ENCODE measurements at regions not wholly inside any gene's neighbourhood (a gene's known extent, or its start where the extent isn't known, plus 50 kb on each side); places are given as distances from the start of the nearest gene placed in this dataset.

DNA sequence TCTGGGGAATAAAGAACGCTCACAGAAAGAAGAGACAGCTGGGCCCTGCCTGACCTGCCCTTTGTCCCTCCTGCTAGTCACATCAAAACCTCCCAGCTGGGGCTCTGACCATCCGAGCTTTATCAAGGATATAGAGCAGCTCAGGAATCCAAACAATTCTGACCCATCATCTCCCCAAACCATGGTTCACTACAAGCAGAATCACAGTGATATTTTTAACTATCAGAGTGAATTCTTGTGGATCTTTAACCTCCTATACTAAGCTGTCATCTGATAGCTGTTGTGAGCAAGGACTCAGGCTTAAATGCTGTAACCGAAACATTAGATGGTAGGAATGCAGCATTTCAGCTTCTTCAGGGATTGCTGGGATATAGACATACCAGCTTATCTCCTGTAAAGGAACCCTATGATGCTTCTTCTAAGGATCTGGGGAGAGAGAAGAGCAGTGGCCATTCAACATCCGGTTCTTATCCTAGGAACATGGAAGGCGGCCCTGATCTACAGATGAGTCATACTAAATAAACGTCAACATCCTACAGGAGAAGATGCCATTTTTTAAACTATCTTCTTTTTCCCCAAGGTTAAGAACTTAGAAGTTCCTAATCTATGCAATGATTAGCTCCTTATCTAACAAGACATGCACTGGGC is 84.7 kb upstream of the AKIP1 start:
- POLR2A ChIA-PET = no interaction called here
- DNase-seq = no peak
- Mint-ChIP-seq H3K9me3 (peaks cover 2% of the 10 kb centered on the region), H3K4me3 (no peak overlapping the region), H3K4me1 (no peaks in the 10 kb centered on the region), H3K27ac (no peak overlapping the region), H3K36me3 (ENCODE audit: low read depth) (no peaks in the 10 kb centered on the region), H3K27me3 (peaks cover 7% of the 10 kb centered on the region)
- CTCF ChIA-PET = interaction anchor here (0.9 to 1.2 kb wide), 2 partner anchors 18 to 22 kb away, joined by 3 read pairs; no protein-coding TSS in a partner anchor

GRCh38 chr11:8826901-8827560 is 84.0 kb upstream of the AKIP1 start:
- no peak overlapping the region for H3K27ac Mint-ChIP-seq
- H3K4me1 Mint-ChIP-seq = peaks cover 4% of the 10 kb centered on the region
- H3K9me3 Mint-ChIP-seq = peaks cover 2% of the 10 kb centered on the region
- ChIA-PET CTCF (interaction anchor here (0.5 to 1.6 kb wide), 5 partner anchors 9 to 677 kb away, joined by 3 to 4 read pairs (median 3); no protein-coding TSS in a partner anchor), POLR2A (no interaction called here)
- H3K27me3 Mint-ChIP-seq = peaks cover 7% of the 10 kb centered on the region
- no peak overlapping the region for H3K4me3 Mint-ChIP-seq
- no peak for DNase-seq
- H3K36me3 Mint-ChIP-seq (ENCODE audit: low read depth) = no peaks in the 10 kb centered on the region

- no peak overlapping the region for H3K4me3 Mint-ChIP-seq
- peaks cover 7% of the 10 kb centered on the region for H3K27me3 Mint-ChIP-seq
- POLR2A ChIA-PET = no interaction called here
- no peaks in the 10 kb centered on the region for H3K36me3 Mint-ChIP-seq (ENCODE audit: low read depth)
- H3K4me1 Mint-ChIP-seq = peaks cover 10% of the 10 kb centered on the region
- CTCF ChIA-PET = interaction anchor here (1.6 kb wide), 1 partner anchor 8 kb away, joined by 3 read pairs; no protein-coding TSS in a partner anchor
- DNase-seq = no peak
- H3K27ac Mint-ChIP-seq = no peak overlapping the region
- H3K9me3 Mint-ChIP-seq = peaks cover 2% of the 10 kb centered on the region
Observed at GRCh38 chr11:8828046-8828445, 82.9 kb upstream of the AKIP1 start.

- DNase-seq = no peak
- Mint-ChIP-seq H3K27ac (no peak overlapping the region), H3K4me3 (no peak overlapping the region), H3K36me3 (ENCODE audit: low read depth) (no peaks in the 10 kb centered on the region), H3K9me3 (peaks cover 2% of the 10 kb centered on the region), H3K27me3 (peaks cover 3% of the 10 kb centered on the region), H3K4me1 (peaks cover 13% of the 10 kb centered on the region)
- ChIA-PET CTCF (no interaction called here), POLR2A (no interaction called here)
Observed at GRCh38 chr11:8828580-8829361, 82.2 kb upstream of the AKIP1 start.

GRCh38 chr11:8829556-8829955 is 81.4 kb upstream of the AKIP1 start:
- ChIA-PET POLR2A (no interaction called here), CTCF (interaction anchor here (1.5 kb wide), 1 partner anchor 19 kb away, joined by 4 read pairs; a partner anchor contains a TSS)
- H3K4me1 Mint-ChIP-seq = peaks cover 13% of the 10 kb centered on the region
- no peak for DNase-seq
- no peaks in the 10 kb centered on the region for H3K9me3 Mint-ChIP-seq
- no peak overlapping the region for H3K27ac Mint-ChIP-seq
- H3K36me3 Mint-ChIP-seq (ENCODE audit: low read depth) = no peaks in the 10 kb centered on the region
- no peak overlapping the region for H3K4me3 Mint-ChIP-seq
- peaks cover 1% of the 10 kb centered on the region for H3K27me3 Mint-ChIP-seq

DNA sequence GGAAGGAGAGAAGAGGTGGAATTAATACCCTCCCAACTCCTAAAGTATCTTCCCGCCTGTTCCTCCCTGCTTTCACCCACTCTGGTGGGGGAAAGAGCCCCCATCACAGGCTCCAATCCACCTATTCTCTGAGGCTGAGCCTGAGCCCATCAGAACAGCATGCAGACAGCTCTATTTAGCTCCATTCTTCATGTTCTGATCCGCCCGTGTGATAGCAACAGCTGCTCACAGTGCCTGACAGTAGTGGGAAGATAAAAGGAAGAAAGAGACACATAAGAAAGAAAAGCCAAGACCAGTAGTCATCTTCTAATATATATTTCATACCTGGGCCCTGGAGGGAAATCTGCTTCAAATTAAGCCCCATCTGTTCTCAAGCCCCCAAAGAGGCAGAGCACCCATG is 80.3 kb upstream of the AKIP1 start:
- peaks cover 1% of the 10 kb centered on the region for H3K27me3 Mint-ChIP-seq
- H3K4me1 Mint-ChIP-seq = peaks cover 13% of the 10 kb centered on the region
- CTCF ChIA-PET = interaction anchor here (1.5 to 1.6 kb wide), 2 partner anchors 10 to 20 kb away, joined by 4 read pairs; a partner anchor contains a TSS
- H3K27ac Mint-ChIP-seq = no peak overlapping the region
- H3K36me3 Mint-ChIP-seq (ENCODE audit: low read depth) = no peaks in the 10 kb centered on the region
- no peak for DNase-seq
- POLR2A ChIA-PET = interaction anchor here (0.6 kb wide), 1 partner anchor 775 kb away, joined by 3 read pairs; no protein-coding TSS in a partner anchor
- H3K9me3 Mint-ChIP-seq = no peaks in the 10 kb centered on the region
- no peak overlapping the region for H3K4me3 Mint-ChIP-seq

- H3K27ac Mint-ChIP-seq = no peak overlapping the region
- no peaks in the 10 kb centered on the region for H3K9me3 Mint-ChIP-seq
- peaks cover 13% of the 10 kb centered on the region for H3K4me1 Mint-ChIP-seq
- no peak overlapping the region for H3K4me3 Mint-ChIP-seq
- H3K36me3 Mint-ChIP-seq (ENCODE audit: low read depth) = no peaks in the 10 kb centered on the region
- POLR2A ChIA-PET = no interaction called here
- H3K27me3 Mint-ChIP-seq = peaks cover 1% of the 10 kb centered on the region
- CTCF ChIA-PET = no interaction called here
- no peak for DNase-seq
Observed at GRCh38 chr11:8831861-8832260, 79.1 kb upstream of the AKIP1 start.

DNA sequence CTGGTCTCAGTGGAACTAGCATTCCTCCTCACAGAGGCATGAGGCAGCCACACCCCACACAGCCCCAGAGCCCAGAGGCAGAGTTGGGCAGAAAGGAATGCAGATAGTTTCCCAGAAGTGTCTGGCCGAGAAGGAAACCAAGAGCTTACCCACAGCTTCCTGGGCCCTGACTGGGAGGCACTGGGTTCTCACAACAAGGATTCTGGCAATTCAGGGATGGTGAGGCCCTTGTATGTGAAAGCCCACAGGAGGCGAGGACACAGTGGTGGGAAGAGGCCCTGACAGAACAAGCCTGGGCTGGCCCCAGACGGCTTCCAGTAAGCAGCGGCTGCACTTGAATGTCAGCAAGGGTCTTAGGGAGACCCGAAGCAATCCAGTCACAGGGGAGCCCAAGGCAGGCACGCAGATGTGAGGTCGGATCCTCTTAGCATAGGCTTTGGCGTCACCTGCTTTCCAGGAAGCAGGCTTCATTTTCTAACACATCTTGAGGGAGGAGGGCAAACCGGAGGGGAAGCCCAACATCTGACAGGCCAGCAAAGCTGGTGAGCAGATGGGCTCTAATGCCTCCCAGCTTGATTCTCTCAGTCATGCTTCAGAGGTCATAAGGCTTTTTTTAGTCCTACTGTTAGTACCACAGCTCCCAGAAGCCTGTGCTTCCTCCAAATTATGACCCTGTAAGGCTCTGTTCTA is 78.3 kb upstream of the AKIP1 start:
- Mint-ChIP-seq H3K36me3 (ENCODE audit: low read depth) (no peaks in the 10 kb centered on the region), H3K4me3 (no peak overlapping the region), H3K4me1 (peaks cover 13% of the 10 kb centered on the region), H3K27ac (no peak overlapping the region), H3K27me3 (peaks cover 1% of the 10 kb centered on the region), H3K9me3 (no peaks in the 10 kb centered on the region)
- CTCF ChIA-PET = interaction anchor here (0.6 to 0.9 kb wide), 2 partner anchors 9 to 35 kb away, joined by 3 to 4 read pairs; no protein-coding TSS in a partner anchor
- POLR2A ChIA-PET = no interaction called here
- no peak for DNase-seq

DNA sequence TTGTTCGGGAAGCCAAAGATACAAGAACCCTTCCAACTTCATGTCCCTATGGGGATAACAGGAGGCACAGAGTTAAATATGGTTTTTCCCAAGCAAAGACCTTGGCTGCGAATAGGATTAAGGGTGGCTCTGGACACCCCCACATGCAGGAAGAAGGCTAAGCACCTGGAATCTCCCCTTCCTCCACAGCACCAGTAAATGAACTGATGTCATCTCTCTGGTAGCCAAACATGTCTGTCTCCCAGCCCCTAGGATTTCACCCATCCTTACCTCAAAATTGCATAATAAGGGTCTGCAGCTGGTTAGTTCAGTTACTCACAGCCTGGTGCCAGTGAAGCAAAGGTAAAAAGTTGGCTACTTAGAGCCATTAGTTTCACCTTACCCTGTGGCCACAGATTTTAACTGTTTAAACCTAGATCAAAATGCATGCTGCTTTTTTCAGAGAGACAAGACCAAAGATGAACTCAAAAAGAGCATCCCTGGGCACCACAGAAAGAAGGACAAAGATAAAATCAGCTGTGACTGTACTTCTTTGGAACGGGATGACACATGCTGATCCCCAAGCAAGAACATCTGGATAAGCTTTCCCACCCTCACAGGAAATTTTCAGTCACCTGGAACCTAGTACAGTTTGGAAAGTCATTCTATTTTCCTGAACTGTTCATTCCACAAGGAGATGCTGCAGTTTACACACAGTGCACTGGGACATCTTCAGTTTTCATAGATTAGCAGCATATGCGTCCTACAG is 77.2 kb upstream of the AKIP1 start:
- no peak overlapping the region for H3K4me3 Mint-ChIP-seq
- peaks cover 13% of the 10 kb centered on the region for H3K4me1 Mint-ChIP-seq
- H3K9me3 Mint-ChIP-seq = no peaks in the 10 kb centered on the region
- ChIA-PET POLR2A (no interaction called here), CTCF (interaction anchor here (0.9 to 1.0 kb wide), 2 partner anchors 8 to 11 kb away, joined by 3 read pairs; no protein-coding TSS in a partner anchor)
- H3K27ac Mint-ChIP-seq = no peak overlapping the region
- H3K27me3 Mint-ChIP-seq = peaks cover 3% of the 10 kb centered on the region
- no peaks in the 10 kb centered on the region for H3K36me3 Mint-ChIP-seq (ENCODE audit: low read depth)
- no peak for DNase-seq

GRCh38 chr11:8834379-8834778 is 76.6 kb upstream of the AKIP1 start:
- CTCF ChIA-PET = interaction anchor here (1.0 kb wide), 1 partner anchor 11 kb away, joined by 3 read pairs; no protein-coding TSS in a partner anchor
- Mint-ChIP-seq H3K4me3 (no peak overlapping the region), H3K27me3 (peaks cover 4% of the 10 kb centered on the region), H3K4me1 (peaks cover 13% of the 10 kb centered on the region), H3K36me3 (ENCODE audit: low read depth) (no peaks in the 10 kb centered on the region), H3K9me3 (no peaks in the 10 kb centered on the region), H3K27ac (no peak overlapping the region)
- DNase-seq = no peak
- POLR2A ChIA-PET = no interaction called here

- ChIA-PET CTCF (no interaction called here), POLR2A (no interaction called here)
- H3K36me3 Mint-ChIP-seq (ENCODE audit: low read depth) = no peaks in the 10 kb centered on the region
- peaks cover 5% of the 10 kb centered on the region for H3K4me1 Mint-ChIP-seq
- no peak overlapping the region for H3K4me3 Mint-ChIP-seq
- no peak for DNase-seq
- no peaks in the 10 kb centered on the region for H3K9me3 Mint-ChIP-seq
- no peak overlapping the region for H3K27ac Mint-ChIP-seq
- peaks cover 6% of the 10 kb centered on the region for H3K27me3 Mint-ChIP-seq
Observed at GRCh38 chr11:8838248-8838647, 72.7 kb upstream of the AKIP1 start.

DNA sequence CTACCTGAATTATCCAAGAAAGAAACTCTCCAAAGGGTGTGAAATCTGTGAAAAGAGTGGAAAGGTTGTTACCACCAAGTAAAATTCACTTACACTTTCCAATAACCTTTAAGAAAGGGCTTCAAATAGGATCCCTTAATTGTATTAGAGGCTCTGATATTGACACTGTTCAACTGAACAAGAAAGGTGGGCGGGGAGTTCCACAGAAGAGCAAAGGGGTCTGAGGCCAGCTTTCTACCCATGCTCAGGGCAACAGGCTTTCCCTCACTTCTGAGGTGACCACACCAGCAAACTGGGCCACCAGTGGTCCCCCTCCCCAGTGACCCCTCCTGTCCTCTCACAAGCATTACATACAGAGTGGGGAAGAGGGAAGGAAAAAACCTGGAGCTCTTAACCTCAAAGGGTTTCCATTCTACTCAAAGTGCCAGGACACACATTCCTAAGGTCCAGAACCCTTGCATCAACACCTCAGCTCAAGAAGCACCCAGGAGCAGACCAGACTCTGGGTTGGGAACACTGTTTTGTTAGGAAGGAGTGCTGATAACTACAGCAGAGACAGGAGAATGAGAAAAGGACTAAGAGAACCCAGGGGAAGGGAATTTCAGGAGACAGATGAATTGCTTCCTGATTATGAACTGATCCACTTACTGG is 71.6 kb upstream of the AKIP1 start:
- Mint-ChIP-seq H3K4me1 (peaks cover 2% of the 10 kb centered on the region), H3K4me3 (no peak overlapping the region), H3K9me3 (no peaks in the 10 kb centered on the region), H3K36me3 (ENCODE audit: low read depth) (no peaks in the 10 kb centered on the region), H3K27ac (no peak overlapping the region), H3K27me3 (peaks cover 5% of the 10 kb centered on the region)
- CTCF ChIA-PET = interaction anchor here (0.6 to 1.9 kb wide), 2 partner anchors 9 to 643 kb away, joined by 4 read pairs; no protein-coding TSS in a partner anchor
- POLR2A ChIA-PET = no interaction called here
- no peak for DNase-seq

Measured in activated CD4-positive, alpha-beta T cell treated with anti-CD3 and anti-CD28 coated beads, Interleukin-2, amount 10 ng/mL, durations not matched to agents 7 days and 5 days (primary cell).